ENCODE measurements at regions not wholly inside any gene's neighbourhood (a gene's known extent, or its start where the extent isn't known, plus 50 kb on each side); places are given as distances from the start of the nearest gene placed in this dataset.

- TF ChIP-seq, protein P1, sequence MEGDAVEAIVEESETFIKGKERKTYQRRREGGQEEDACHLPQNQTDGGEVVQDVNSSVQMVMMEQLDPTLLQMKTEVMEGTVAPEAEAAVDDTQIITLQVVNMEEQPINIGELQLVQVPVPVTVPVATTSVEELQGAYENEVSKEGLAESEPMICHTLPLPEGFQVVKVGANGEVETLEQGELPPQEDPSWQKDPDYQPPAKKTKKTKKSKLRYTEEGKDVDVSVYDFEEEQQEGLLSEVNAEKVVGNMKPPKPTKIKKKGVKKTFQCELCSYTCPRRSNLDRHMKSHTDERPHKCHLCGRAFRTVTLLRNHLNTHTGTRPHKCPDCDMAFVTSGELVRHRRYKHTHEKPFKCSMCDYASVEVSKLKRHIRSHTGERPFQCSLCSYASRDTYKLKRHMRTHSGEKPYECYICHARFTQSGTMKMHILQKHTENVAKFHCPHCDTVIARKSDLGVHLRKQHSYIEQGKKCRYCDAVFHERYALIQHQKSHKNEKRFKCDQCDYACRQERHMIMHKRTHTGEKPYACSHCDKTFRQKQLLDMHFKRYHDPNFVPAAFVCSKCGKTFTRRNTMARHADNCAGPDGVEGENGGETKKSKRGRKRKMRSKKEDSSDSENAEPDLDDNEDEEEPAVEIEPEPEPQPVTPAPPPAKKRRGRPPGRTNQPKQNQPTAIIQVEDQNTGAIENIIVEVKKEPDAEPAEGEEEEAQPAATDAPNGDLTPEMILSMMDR (IDR thresholded peaks at IDR 0.05), result no peak
- TF ChIP-seq POLR2A (IDR thresholded peaks at IDR 0.05), result no peak
Measured at GRCh38 chr4:73675623-73676022, 55.4 kb upstream of the RASSF6 start.

All from prostate gland (tissue), 2 donors.